Loucy (cell line): ENCODE measurements at regions not wholly inside any gene's neighbourhood (a gene's known extent, or its start where the extent isn't known, plus 50 kb on each side); places are given as distances from the start of the nearest gene placed in this dataset.

Experiments used
- CTCF ChIP-seq: fragments of 200-600 bp; sonication (generic); conservative IDR thresholded peaks from 2 replicates; pipeline ENCODE4 v1.5.1; 2014; ENCODE audit warnings: mild to moderate bottlenecking, antibody characterized with exemption, low read length
- EZH2phosphoT487 ChIP-seq: fragments of 200-600 bp; IDR thresholded peaks from 2 replicates; pipeline ENCODE4 v1.6.1; 2018; ENCODE audit warnings: antibody characterized with exemption, mild to moderate bottlenecking, moderate library complexity, borderline replicate concordance

GRCh38 chr10:88162852-88163251 is 299.4 kb downstream of the PTEN start:
- TF ChIP-seq CTCF (no peak), EZH2phosphoT487 (no peak)
